Mucosa of descending colon (tissue), 3 donors: ENCODE measurements at regions not wholly inside any gene's neighbourhood (a gene's known extent, or its start where the extent isn't known, plus 50 kb on each side); places are given as distances from the start of the nearest gene placed in this dataset.

Experiments used
- ATAC-seq: fragments of 200-7000 bp; cut with Tn5 transposase; one replicate; pipeline ENCODE4 v1.9.1; 2020; ENCODE audit warnings: mild to moderate bottlenecking, moderate library complexity
- DNase-seq, 3 donors: peaks; one replicate each; pipeline ENCODE4 v3.0.0-alpha.2; 2020
- H3K36me3 ChIP-seq: fragments of 200-600 bp; one replicate; pipeline ENCODE4 v1.8.0; 2021; ENCODE audit warnings: low read depth, mild to moderate bottlenecking
- H3K4me1 ChIP-seq: fragments of 200-600 bp; one replicate; pipeline ENCODE4 v1.8.0; 2021; ENCODE audit warnings: low read depth, mild to moderate bottlenecking
- H3K4me3 ChIP-seq: fragments of 200-600 bp; one replicate; pipeline ENCODE4 v1.8.0; 2021; ENCODE audit warnings: mild to moderate bottlenecking
- H3K9me3 ChIP-seq: fragments of 200-600 bp; one replicate; pipeline ENCODE4 v1.8.0; 2021; ENCODE audit warnings: mild to moderate bottlenecking
- intact Hi-C, 2 donors: fragments of 100-400 bp; cut with DNase I in 1 of 2; cut with micrococcal nuclease in 1 of 2; formaldehyde crosslinking; loops; one replicate each; pipeline versions ENCODE4 v1.11.0 to v1.11.1; 2022; cut with DNase I, micrococcal nuclease
- TF ChIP-seq, protein P1 (sequence below): fragments of 200-600 bp; IDR thresholded peaks from one replicate; pipeline ENCODE4 v1.8.0; 2022; ENCODE audit warnings: antibody characterized with exemption, mild to moderate bottlenecking
- donor health status: DM: no; HTN: no; CAD: no; lungs with moderate emphysema.
- donor health status: DM: no; HTN: no; CAD: no.
- donor health status: DM: no; HTN: yes; CAD: no.

DNA sequence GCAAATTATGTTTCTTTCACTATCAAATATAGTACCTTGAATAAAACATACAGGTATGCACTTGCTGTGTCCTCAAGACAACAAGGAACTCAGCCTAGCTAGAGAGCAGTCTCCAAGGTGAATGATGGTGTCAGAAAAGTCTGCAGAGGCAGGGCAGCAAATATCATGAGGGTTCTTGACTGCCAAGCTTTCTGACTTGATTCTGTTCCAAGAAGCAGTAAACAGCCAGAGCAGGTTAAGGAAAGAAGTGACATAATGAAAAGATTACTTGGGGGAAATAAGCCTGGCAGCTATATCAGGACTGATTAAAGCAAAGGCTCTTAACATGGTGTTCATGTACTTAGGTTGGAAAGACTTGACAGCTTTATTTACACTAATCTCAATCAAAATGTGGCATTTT lies 192.2 kb upstream of the GADL1 start:
- no peaks in the 10 kb centered on the region for H3K9me3 ChIP-seq
- TF ChIP-seq, protein P1, sequence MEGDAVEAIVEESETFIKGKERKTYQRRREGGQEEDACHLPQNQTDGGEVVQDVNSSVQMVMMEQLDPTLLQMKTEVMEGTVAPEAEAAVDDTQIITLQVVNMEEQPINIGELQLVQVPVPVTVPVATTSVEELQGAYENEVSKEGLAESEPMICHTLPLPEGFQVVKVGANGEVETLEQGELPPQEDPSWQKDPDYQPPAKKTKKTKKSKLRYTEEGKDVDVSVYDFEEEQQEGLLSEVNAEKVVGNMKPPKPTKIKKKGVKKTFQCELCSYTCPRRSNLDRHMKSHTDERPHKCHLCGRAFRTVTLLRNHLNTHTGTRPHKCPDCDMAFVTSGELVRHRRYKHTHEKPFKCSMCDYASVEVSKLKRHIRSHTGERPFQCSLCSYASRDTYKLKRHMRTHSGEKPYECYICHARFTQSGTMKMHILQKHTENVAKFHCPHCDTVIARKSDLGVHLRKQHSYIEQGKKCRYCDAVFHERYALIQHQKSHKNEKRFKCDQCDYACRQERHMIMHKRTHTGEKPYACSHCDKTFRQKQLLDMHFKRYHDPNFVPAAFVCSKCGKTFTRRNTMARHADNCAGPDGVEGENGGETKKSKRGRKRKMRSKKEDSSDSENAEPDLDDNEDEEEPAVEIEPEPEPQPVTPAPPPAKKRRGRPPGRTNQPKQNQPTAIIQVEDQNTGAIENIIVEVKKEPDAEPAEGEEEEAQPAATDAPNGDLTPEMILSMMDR = no peak
- DNase-seq (peak in 1 of 3 donors; percentile 15), ATAC-seq (peak; percentile 31)
- H3K4me1 ChIP-seq = no peaks in the 10 kb centered on the region
- intact Hi-C loops = no loop called here
- no peaks in the 10 kb centered on the region for H3K36me3 ChIP-seq
- no peak overlapping the region for H3K4me3 ChIP-seq

GRCh38 chr3:31091748-31092147 lies 197.3 kb upstream of the GADL1 start:
- no peak overlapping the region for H3K4me3 ChIP-seq
- DNase-seq (no peak), ATAC-seq (no peak)
- no peaks in the 10 kb centered on the region for H3K9me3 ChIP-seq
- intact Hi-C loops = no loop called here
- TF ChIP-seq, protein P1 = no peak
- no peaks in the 10 kb centered on the region for H3K4me1 ChIP-seq
- H3K36me3 ChIP-seq = no peaks in the 10 kb centered on the region

GRCh38 chr3:31092748-31093589 lies 198.5 kb upstream of the GADL1 start:
- Histone ChIP-seq H3K9me3 (no peaks in the 10 kb centered on the region), H3K36me3 (no peaks in the 10 kb centered on the region), H3K4me1 (no peaks in the 10 kb centered on the region), H3K4me3 (no peak overlapping the region)
- TF ChIP-seq, protein P1 = no peak
- intact Hi-C loops = no loop called here
- ATAC-seq (no peak), DNase-seq (no peak)

DNA sequence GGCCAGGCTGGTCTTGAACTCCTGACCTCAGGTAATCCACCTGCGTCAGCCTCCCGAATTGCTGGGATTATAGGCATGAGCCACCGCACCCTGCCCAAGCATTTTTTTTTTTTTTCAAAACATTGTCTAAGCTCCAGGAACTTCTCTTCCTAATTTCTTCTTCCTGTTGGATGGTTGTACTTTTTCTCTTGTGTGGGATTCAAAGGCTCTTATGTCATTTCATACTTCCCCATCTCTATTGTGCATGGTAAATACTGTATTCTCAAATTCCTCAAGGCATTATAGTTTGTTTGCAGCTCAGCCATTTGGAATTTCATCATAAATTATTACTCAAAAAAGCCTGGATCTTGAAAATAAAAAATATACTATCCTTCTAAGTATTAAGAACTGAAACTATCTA lies 199.1 kb upstream of the GADL1 start:
- ATAC-seq (no peak), DNase-seq (no peak)
- intact Hi-C loops = no loop called here
- Histone ChIP-seq H3K9me3 (no peaks in the 10 kb centered on the region), H3K4me1 (no peaks in the 10 kb centered on the region), H3K4me3 (no peak overlapping the region), H3K36me3 (no peaks in the 10 kb centered on the region)
- TF ChIP-seq, protein P1 = no peak

- TF ChIP-seq, protein P1 = no peak
- Histone ChIP-seq H3K9me3 (no peaks in the 10 kb centered on the region), H3K4me1 (no peaks in the 10 kb centered on the region), H3K36me3 (no peaks in the 10 kb centered on the region), H3K4me3 (no peak overlapping the region)
- intact Hi-C loops = no loop called here
- ATAC-seq (no peak), DNase-seq (no peak)
Measured at GRCh38 chr3:31094048-31094447, 199.6 kb upstream of the GADL1 start.
